Heart left ventricle (tissue), 13 donors: ENCODE measurements at regions not wholly inside any gene's neighbourhood (a gene's known extent, or its start where the extent isn't known, plus 50 kb on each side); places are given as distances from the start of the nearest gene placed in this dataset.
"Not testable (repeated sequence)": the region's sequence is repeated elsewhere in the genome, so short reads cannot be mapped to it uniquely, and the experiment has no call there.

Experiments
- CTCF ChIP-seq, 12 donors: fragments of 200-600 bp; sonication (generic) in 4 of 12; IDR thresholded peaks; one replicate each; pipeline versions ENCODE4 v1.5.0 to v1.8.0; 2018 to 2022; ENCODE audit warnings: antibody characterized with exemption in 12 of 12, mild to moderate bottlenecking in 5 of 12
- POLR2A ChIP-seq, 2 donors: fragments of 450-650 bp; IDR thresholded peaks; one replicate each; pipeline ENCODE4 v1.6.1; 2017; ENCODE audit warnings: antibody characterized with exemption in 2 of 2, mild to moderate bottlenecking in 2 of 2, moderate library complexity in 2 of 2
- donor health status: ischemic (EF 13 %, LVEDD 7.1; RV severe dilation, severe dysfunction).
- donor health status: DM: no; HTN: yes; CAD: no.
- donor health status: DM: no; HTN: no; CAD: no.
- donor health status: ischemic (EF 25% LVEDD 6.9; RV normal size, moderate dysfunction).
- donor health status: ischemic (EF 25% LVEDD 5.7; RV mildly dilated, moderate dysfunction).
- donor health status: ischemic (EF 35%, LVEDD 5.7; RV mildly dilated, moderate dysfunction).
- donor health status: nonischemic (EF 11% LVEDD 7.7; RV severe dilation, severe dysfunction).
- donor health status: DM: yes; HTN: yes; CAD: no.
- donor health status: PGD.
- donor health status: ischemic (EF 29% LVEDD 5.4; RV normal size, mild dysfunction).
- donor health status: nonischemic (EF 23%, LVEDD 6.1; RV moderate dilation, normal function).

DNA sequence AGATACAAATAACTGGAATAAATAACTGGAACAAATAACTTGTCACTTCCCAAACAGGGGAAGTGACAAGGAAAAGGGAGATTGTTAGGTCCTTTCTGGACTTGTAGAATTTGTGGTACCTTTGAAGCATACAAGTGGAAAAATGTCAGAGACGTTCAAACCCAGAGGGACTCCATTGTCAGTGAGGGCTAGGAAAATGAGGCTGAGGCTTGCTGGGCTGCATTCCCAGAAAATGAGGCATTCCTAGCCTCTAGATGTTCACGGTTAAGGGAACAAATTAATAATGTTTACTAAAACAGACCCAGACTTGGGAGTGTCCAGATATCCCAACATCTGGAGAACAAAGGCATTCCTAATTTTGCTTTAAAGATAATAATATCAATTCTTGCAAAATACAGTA is 1158.0 kb downstream of the PCDH9 start:
- TF ChIP-seq CTCF, POLR2A (IDR thresholded peaks at IDR 0.05): not testable (repeated sequence)
